GM10248 (cell line): ENCODE measurements at regions not wholly inside any gene's neighbourhood (a gene's known extent, or its start where the extent isn't known, plus 50 kb on each side); places are given as distances from the start of the nearest gene placed in this dataset.

ENCODE experiments used
- CTCF ChIA-PET: fragments of 300-600 bp; sonication (Branson Sonifier 250); formaldehyde crosslinking; extraction: SDS; loops from one replicate; lab custom pipeline; 2021; ENCODE audit warnings: antibody characterized with exemption; lab: Yijun Ruan, JAX
- POLR2A ChIA-PET: fragments of 350-650 bp; sonication (Branson Sonifier 250); formaldehyde crosslinking; extraction: SDS; loops from one replicate; lab custom pipeline; 2020; ENCODE audit warnings: antibody characterized with exemption; lab: Yijun Ruan, JAX
- DNase-seq: peaks from one replicate; pipeline ENCODE4 v3.0.0; 2012; ENCODE audit errors: extremely low spot score
- TF ChIP-seq, protein P1 (sequence below): IDR thresholded peaks from 2 replicates; pipeline ENCODE4 v1.5.1; 2012; ENCODE audit warnings: mild to moderate bottlenecking, low read depth; ENCODE audit errors: extremely low read depth, missing control alignments, control extremely low read depth

DNA sequence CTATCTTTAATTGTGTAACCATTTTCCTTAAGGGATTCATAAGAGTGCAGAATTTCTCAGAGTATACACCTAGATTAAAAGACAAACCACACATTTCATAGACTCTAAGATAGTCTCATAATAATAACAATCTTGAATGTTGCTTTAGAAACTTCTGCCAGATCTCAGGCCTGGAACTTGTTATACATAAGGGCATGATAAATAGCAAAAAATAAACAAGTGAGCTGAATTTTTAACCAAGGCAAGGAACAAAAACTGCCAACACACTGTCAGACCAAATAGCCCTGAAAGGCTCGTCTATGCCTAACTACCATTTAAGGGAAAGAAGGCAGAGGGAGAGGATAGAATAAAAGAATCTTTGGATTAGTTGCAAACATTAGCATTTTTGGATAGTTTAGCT lies 65.8 kb upstream of the SEMA3C start:
- TF ChIP-seq, protein P1, sequence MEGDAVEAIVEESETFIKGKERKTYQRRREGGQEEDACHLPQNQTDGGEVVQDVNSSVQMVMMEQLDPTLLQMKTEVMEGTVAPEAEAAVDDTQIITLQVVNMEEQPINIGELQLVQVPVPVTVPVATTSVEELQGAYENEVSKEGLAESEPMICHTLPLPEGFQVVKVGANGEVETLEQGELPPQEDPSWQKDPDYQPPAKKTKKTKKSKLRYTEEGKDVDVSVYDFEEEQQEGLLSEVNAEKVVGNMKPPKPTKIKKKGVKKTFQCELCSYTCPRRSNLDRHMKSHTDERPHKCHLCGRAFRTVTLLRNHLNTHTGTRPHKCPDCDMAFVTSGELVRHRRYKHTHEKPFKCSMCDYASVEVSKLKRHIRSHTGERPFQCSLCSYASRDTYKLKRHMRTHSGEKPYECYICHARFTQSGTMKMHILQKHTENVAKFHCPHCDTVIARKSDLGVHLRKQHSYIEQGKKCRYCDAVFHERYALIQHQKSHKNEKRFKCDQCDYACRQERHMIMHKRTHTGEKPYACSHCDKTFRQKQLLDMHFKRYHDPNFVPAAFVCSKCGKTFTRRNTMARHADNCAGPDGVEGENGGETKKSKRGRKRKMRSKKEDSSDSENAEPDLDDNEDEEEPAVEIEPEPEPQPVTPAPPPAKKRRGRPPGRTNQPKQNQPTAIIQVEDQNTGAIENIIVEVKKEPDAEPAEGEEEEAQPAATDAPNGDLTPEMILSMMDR = no peak
- ChIA-PET POLR2A (no interaction called here), CTCF (no interaction called here)
- no peak for DNase-seq

DNA sequence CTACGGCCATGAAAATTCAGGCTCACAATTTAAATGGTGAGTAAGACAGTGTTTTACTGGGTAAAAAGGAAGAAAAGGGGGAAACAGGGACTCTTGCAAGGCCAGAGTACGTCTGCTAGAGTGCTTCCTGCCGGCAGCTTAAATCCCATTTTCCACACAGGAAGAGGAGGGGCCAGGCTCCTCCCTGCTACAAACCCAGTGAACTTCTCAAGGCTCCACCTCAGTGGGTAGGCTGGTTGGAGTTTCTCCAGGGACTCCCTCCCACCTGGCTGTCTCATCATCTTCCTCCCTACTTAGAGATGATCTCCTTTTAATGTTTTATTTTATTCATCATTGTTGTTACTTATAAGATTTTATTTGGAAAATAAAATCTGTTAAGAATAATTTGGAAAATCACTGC lies 62.6 kb upstream of the SEMA3C start:
- TF ChIP-seq, protein P1 = no peak
- DNase-seq = no peak
- ChIA-PET CTCF (no interaction called here), POLR2A (no interaction called here)

DNA sequence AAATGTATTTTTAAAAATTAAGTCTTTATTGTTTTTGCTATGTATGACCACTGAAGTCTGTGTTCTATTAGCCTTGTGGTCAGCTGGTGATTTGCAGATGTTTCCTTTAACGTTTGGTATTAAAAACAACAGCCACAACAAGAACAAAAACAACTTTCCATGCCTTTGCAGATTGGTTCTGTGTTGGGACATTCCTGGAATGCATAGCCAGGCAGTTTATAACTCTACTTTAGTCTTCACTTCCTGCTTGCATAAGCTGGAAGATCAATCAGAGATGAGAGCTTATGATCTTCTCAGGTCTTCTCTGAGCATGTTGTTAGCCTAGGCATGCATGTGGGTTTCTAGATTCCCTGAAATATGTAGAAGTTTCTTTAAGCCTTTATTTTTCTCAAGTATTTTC lies 58.9 kb upstream of the SEMA3C start:
- no peak for DNase-seq
- POLR2A ChIA-PET = no interaction called here
- TF ChIP-seq, protein P1 = no peak
- CTCF ChIA-PET = no interaction called here

DNA sequence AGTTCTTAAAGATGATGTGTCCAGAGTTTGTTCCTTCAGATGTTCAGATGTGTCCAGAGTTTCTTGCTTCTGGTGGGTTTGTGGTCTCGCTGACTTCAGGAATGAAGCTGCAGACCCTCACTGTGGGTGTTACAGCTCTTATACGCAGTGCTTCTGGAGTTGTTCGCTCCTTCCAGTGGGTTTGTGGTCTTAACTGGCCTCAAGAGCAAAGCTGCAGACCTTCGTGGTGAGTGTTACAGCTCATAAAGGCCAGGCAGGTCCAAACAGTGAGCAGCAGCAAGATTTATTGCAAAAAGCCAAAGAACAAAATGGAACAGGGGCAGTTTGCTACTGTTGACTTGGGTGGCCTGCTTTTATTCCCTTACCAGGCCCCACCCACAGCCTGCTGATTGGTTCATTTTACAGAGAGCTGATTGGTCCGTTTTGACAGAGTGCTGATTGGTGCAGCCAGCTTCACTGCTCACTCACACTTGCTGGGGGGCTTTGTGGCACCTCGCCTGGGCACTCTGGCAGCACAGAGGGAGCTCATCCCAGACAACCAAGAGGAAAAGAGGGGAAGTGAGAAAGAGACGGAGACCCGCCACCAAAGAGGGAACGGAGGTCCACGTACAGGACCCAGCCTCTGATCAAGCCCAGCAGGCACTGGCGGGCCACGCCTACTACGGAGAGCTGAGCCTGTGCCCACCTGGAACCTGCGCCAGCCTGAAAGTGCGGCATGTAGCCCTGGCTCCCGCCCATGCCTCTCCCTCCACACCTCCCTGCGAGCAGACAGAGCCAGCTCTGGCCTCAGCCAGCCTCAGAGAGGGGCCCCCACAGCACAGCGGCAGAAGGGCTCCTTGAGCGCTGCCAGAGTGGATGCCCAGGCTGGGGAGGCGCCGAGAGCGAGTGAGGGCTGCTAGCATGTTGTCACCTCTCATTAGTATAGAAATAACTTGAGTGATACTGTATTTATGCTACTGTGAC lies 55.8 kb upstream of the SEMA3C start:
- ChIA-PET CTCF (no interaction called here), POLR2A (no interaction called here)
- TF ChIP-seq, protein P1 = no peak
- DNase-seq = no peak

DNA sequence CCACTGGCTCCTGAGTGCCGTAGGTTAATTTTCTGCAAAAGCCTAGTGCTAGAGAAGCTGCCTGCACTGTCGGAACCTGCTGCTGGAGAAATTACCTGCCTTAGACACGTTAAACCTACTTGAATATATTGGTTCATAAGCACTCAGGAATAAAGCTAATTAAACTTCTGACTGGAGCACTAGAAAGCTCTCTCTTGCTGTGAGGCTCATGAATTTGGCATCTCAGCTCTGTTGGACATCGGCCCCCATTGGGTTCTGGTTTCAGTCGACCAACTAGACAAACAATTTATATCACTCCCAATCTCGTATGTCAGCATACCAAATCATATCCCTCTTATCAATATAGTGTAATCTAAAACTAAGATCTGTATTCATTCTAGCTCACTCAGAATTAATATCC lies 52.4 kb upstream of the SEMA3C start:
- ChIA-PET CTCF (no interaction called here), POLR2A (no interaction called here)
- no peak for DNase-seq
- TF ChIP-seq, protein P1 = no peak
